HG03175 (cell line): ENCODE measurements at regions not wholly inside any gene's neighbourhood (a gene's known extent, or its start where the extent isn't known, plus 50 kb on each side); places are given as distances from the start of the nearest gene placed in this dataset.
A peak's percentile ranks its signal among the peaks of the same experiment; 100 is the strongest.

Source experiments
- ATAC-seq: cut with Tn5 transposase; IDR thresholded peaks from one replicate; pipeline ENCODE4 v1.9.1; 2021; ENCODE audit warnings: mild to moderate bottlenecking, moderate library complexity; ENCODE audit not compliant: unreplicated experiment

GRCh38 chr9:19941874-19942273 lies 153.0 kb upstream of the SLC24A2 start:
- no peak for ATAC-seq

- no peak for ATAC-seq
These were observed 152.1 kb upstream of the SLC24A2 start for GRCh38 chr9:19940811-19941535.

GRCh38 chr9:19939734-19940278 lies 151.0 kb upstream of the SLC24A2 start:
- ATAC-seq: no peak

DNA sequence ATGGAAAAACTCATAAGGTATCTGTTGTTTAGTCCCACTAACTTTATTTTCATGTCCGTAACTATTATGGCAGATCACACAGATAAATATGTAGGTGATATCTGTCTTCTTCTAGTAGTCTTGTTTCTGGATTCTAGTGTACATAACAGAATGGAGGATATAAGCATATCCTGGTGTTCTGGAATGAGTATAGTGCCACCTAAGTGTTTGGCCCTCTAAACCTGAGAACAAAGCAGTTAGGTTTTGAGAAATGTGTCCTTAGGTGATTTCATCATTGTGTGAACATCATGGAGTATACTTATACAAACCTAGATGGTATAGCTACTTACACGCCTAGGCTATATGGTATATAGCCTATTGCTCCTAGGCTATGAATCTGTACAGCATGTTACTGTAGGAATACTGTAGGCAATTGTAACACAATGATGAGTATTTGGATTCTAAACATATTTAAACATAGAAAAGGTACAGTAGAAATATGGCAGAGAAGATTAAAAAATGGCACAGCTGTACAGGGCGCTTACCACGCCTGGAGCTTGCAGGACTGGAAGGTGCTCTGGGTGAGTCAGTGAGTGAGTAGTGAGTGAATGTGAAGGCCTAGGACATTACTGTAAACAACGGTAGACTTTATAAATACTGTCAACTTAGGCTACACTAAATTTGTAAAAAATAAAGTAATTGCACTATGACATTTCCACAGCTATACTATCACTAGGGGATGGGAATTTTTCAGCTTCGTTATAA lies 150.3 kb upstream of the SLC24A2 start:
- no peak for ATAC-seq

GRCh38 chr9:19937121-19937520 lies 148.3 kb upstream of the SLC24A2 start:
- no peak for ATAC-seq

DNA sequence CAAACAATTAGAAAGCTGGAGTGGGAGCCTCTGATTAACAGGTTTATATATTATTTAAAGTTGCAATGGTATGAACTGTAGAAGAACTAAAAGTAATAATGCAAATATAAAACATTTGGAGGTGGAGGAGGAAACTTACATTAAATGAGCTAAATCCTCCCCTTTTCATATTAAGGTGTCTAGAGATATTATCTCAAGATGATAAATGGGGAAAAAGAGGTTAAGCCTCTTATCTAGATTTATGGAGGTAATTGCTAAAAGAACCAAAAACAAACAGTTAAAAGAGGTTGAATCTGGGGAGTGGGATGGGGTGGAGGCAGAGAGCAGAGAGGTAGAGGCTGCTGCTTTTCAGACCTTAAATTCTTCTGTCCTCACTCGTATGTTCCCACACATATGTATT lies 147.8 kb upstream of the SLC24A2 start:
- no peak for ATAC-seq

- ATAC-seq: no peak
These were observed 146.6 kb upstream of the SLC24A2 start for GRCh38 chr9:19935422-19935821.

- ATAC-seq: no peak
These were observed 145.5 kb upstream of the SLC24A2 start for GRCh38 chr9:19934301-19934871.

DNA sequence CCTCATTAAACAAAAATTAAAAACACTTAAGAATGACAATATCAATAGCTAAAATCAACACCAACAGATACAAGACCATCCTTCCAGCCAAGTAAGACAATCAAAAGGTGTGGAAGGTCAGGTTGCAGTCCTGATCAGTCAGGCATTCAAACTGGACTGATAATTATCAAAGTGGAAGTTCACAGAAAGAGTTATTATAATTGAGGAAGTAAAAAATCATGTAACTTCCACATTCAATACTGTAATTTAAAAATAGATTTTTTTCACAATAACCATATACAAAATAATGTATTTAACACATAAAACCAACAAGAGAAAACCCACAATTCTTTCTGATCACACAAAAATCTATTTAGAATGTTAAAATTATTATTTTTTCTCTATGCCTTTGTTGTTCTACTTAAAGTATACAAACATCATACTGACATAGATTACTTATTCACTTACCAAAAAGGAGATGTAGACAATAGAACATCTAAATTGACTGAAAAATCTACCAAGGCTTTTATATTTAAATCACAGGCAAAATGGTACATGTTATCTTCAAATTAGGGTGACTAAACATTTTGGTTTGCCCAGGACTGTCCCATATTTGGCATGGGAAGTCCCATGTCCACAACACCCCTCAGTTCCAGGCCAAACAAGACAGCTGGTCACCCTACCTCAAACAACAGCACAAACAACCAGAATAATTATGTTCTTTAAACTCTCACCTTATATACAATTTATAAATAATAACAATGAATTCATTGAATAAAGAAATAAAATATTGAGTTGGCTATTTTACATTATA lies 142.5 kb upstream of the SLC24A2 start:
- no peak for ATAC-seq

DNA sequence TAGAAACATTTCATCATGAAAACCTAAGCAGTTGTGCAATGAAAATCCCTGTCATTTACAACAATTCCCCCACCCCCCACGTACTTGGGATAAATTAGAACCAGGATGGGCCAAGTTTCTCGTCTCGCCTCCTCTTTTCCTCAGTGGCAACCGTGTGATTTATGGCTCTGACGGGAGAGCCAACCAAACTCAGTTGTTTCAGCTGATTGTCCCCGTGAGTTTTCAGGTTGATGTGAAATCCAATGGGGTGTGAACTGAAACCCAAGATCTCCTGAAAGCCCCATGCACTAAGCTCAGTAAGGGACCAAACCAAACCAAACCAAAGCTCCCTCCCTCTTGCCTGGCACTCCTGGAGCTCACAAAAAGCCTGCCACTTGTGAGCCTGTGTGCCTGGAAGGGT lies 138.7 kb upstream of the SLC24A2 start:
- no peak for ATAC-seq

DNA sequence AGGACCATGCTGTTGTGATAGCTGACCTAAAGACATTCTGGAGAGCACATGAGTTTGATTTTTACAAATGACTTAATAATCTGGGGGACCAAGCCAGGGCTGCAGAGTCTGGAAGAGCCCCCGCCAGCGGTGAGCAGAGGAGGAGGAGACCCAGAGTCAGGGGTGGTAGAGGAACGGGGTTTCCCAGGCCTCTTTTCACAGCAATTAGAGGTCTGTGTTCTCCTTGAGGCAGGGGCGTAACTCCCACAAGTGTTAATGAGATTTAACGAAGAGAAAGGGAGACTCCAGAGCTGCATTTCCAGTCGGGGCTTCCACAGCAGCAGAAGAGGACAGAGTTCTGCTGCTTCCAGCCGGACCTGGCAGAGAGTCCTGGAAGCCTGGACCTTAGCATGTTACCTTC lies 137.9 kb upstream of the SLC24A2 start:
- no peak for ATAC-seq

DNA sequence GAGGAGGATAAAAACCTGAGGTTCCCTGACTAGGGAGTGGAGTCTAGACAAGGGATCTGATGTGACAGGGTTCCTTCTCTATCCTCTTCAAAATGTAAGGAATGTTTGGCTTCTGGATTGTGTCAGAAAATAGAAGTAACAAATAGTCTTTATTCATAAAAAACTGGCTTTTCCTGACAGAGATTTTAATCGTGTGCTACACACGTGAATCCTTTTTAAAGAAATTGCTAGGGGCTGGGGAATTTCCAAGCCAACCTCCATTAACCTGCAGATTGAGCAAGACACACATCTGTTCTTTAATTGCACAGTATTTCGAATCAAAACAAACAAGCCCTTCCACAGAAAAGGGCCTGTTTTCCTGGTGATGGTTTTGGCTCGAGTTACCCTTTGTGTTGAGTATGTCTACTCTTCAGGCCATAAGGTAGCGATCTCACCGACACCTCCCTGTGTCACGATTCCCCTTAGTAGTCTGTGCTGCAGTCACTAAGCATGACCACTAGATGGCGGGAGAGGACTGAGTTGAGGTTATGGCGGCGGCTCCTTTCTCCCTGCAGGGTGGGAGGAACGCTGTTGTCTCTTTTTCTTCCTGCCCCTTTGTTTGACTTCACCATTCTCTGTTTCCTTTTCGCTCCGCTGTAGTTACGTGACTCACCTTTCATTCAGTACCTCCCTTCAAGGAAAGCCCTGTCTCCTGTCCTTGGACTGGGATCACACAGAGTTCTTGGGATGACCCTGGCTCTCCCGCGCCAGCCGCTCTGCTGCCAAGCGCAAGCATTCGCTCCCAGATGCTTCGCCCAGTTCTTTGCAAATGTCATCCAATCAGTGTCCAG lies 137.1 kb upstream of the SLC24A2 start:
- ATAC-seq: peak; percentile 93

- ATAC-seq: no peak
These were observed 135.2 kb upstream of the SLC24A2 start for GRCh38 chr9:19924080-19924479.

DNA sequence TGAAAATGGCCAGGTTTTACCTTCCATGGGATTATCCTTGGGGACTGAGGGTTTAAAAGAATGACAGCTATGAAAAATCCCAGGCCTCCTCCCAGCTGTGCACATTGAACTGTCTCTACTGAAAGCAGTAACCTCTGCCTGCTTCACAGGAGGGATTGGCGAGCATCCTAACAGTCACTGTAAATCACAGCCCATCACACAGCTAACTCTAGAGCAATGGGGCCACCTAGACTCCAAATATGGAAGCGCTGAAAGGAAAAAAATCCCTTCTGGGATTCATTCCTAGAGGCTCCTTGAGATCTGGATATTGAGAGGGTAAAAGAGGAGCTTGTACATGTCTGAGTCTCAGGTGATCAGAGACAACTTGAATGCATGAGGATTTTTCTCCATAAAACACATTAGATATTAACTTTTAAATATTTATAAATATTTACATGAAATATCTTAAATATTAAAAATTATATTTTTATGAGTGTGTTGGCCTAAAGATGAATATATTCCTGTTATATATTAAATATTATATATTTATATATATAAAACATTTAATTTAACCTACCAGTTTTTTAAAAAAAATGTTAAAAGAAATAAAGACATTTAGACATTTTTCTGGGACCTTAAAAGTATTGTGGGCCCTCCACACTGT lies 133.8 kb upstream of the SLC24A2 start:
- ATAC-seq: no peak

DNA sequence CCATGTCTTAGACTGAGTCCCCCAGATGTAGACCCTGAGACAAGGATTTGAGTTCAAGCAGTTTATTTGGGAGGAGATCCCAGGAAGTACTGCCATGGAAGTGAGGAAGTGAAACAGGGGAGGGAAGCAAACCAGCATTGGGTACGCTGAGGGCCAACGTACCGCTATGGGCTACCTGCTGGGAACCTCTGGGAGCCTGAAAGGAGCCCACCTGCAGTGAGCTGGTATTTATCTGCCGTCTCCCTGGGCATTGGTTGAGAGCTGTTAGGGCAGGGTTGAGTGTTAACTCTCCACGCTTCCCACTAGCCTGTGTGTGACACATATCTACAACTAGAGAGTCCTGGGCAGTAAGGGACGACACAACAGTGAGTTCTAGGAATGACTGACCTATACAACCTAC lies 131.6 kb upstream of the SLC24A2 start:
- no peak for ATAC-seq

DNA sequence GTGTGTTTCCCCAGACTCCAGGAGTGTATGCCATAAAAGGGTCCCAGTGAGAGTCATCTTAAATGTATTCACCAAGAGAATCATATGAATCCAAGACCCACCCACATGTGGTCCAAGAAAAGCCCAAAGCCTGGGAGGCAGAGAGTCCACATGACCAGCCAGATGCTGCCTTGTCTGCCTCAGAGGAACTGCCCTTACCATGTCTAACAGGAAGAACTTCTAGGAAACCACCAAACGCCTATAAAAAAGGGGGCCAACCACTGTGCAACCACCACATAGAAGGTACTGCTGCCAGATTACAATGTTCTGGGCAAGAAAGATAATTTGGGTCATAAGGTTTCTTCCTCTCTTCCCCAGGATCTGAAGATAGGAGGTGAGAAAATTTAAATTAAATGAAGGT lies 129.8 kb upstream of the SLC24A2 start:
- no peak for ATAC-seq

- ATAC-seq: no peak
These were observed 125.2 kb upstream of the SLC24A2 start for GRCh38 chr9:19914044-19914443.

- ATAC-seq: no peak
These were observed 124.3 kb upstream of the SLC24A2 start for GRCh38 chr9:19913151-19913550.

- ATAC-seq: no peak
These were observed 114.2 kb upstream of the SLC24A2 start for GRCh38 chr9:19903076-19903475.

- ATAC-seq: no peak
These were observed 112.7 kb upstream of the SLC24A2 start for GRCh38 chr9:19901586-19901985.
